PC-3 (cell line): ENCODE measurements at regions not wholly inside any gene's neighbourhood (a gene's known extent, or its start where the extent isn't known, plus 50 kb on each side); places are given as distances from the start of the nearest gene placed in this dataset.

Source experiments
- CTCF ChIP-seq: fragments of 300-600 bp; sonication (generic); conservative IDR thresholded peaks from 2 replicates; pipeline ENCODE4 v1.5.1; 2017; ENCODE audit warnings: antibody characterized with exemption, low read depth, mild to moderate bottlenecking, low read length
- EZH2 ChIP-seq: fragments of 300-600 bp; sonication (generic); IDR thresholded peaks from one replicate; pipeline ENCODE4 v1.6.1; 2017; ENCODE audit warnings: antibody characterized with exemption, mild to moderate bottlenecking, low read length; ENCODE audit not compliant: unreplicated experiment
- EZH2phosphoT487 ChIP-seq: fragments of 300-600 bp; sonication (generic); IDR thresholded peaks from 2 replicates; pipeline ENCODE4 v1.6.1; 2018; ENCODE audit warnings: mild to moderate bottlenecking, antibody characterized with exemption, low read length, borderline replicate concordance

GRCh38 chr2:122079844-122080243, 324.4 kb downstream of the TSN start:
- TF ChIP-seq CTCF (no peak), EZH2 (no peak), EZH2phosphoT487 (no peak)
